CD4-positive, alpha-beta T cell treated with Interleukin-4 for 1 hour (primary cell): ENCODE measurements at regions not wholly inside any gene's neighbourhood (a gene's known extent, or its start where the extent isn't known, plus 50 kb on each side); places are given as distances from the start of the nearest gene placed in this dataset.

Source experiments
- DNase-seq, 2 donors: peaks; one replicate each; pipeline ENCODE4 v3.0.0-alpha.2; 2020 to 2022

GRCh38 chr13:77422724-77423123 lies 95.8 kb upstream of the MYCBP2 start:
- DNase-seq: no peak

DNA sequence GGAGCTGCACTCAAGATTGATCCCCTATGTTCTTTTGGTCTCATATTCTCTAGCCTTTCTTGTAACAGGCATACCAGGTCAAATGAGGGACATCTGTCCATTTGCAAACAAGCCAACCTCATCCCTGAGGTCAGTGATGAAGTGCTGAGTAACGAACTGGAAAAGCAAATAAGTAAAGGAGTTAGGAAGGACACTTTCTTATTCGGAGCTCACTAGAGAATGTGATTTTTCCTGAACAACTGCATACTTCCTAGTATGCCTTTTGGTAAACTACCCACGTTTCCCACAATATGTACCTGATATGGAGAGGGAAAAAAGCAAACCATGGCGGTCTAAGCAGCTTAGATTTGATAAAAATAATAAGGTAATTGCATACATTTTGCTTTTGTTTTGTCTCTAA lies 91.0 kb upstream of the MYCBP2 start:
- no peak for DNase-seq

DNA sequence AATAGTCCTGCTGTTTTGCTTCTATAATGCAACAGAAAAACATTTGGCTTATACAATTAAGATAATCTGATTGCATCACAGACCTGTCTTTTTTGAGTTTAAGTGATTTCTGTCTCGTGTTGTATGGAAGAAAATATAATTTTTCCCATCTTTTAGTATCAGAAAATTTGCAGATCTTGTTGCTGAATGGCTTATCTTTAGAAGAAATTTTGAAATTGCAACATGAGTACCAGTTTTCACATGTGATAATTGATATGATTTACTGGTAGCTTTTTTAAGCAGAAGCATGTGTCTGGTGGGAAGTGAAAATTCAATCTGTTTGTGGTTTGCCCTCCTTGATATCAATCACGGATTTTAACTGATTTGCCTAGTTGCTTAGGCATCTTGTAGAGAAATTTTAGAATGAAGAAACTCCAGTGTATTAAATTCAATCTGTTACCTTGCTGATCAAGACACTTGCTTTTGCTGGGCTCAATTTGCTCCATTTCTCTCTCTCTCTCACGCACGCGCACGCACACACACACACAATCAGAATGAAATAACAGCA lies 89.8 kb upstream of the MYCBP2 start:
- no peak for DNase-seq

DNA sequence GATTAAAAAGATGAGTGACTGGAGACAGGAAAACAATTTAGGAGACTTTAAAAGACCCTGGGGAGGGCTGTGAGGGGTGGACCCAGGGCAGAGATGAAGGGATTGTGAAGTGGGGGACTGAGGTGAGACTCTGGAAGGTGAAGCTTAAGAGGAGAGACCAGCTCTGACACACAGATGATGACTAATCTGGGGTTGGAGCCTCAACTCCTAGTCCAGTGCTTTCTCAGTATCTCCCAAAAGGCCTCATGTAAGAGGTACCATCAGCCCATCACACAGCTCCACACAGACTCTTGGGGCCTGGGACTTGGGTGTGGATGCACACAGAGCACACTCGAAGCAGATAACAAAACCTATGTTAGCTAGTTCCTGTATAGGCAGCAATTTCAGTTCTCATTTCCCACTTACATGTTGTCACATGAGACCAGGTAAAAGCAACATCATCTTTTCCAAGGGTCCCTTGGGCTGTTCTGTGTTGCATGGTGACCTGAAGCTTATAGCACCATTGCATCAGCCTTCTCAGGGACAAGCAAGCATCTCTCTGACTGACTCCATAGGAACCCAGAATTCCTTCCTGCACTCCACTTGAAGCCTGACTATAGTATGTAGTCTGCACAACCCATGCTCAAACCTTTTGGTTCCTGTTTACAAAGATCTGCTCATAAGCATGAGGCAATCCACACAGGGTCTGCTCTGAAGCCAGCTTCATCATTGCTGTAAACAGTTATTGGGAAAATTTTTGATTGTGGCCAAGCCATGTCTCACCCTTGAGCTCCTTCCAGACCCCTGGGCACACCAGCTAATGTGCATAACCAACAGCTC lies 88.6 kb upstream of the MYCBP2 start:
- no peak for DNase-seq

GRCh38 chr13:77412860-77413259 lies 86.0 kb upstream of the MYCBP2 start:
- DNase-seq: no peak

DNA sequence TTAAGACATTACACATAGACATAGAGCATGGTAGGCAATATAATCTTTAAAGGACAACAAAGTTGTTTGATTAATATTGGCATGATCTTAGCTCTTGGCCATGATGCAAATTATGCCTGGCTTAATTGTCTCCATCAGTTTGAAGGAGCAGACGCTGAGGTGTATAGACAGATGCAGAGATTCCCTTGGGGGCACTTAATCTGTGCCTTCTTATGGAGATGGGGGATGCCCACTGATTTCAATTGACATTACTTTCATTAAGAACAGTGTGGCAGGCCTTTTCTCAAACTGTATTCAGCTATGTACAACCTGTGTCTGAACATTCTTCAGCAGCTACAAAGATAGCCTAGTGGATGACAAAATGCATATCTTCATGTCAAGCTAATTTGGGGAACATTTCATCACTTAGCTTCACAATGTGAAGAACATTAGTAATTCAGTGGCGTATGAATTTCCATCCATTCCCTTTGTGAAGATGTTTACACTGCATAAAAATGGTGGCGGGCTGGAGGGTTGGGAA lies 85.3 kb upstream of the MYCBP2 start:
- DNase-seq: no peak

GRCh38 chr13:77409412-77409811 lies 82.5 kb upstream of the MYCBP2 start:
- DNase-seq: no peak

DNA sequence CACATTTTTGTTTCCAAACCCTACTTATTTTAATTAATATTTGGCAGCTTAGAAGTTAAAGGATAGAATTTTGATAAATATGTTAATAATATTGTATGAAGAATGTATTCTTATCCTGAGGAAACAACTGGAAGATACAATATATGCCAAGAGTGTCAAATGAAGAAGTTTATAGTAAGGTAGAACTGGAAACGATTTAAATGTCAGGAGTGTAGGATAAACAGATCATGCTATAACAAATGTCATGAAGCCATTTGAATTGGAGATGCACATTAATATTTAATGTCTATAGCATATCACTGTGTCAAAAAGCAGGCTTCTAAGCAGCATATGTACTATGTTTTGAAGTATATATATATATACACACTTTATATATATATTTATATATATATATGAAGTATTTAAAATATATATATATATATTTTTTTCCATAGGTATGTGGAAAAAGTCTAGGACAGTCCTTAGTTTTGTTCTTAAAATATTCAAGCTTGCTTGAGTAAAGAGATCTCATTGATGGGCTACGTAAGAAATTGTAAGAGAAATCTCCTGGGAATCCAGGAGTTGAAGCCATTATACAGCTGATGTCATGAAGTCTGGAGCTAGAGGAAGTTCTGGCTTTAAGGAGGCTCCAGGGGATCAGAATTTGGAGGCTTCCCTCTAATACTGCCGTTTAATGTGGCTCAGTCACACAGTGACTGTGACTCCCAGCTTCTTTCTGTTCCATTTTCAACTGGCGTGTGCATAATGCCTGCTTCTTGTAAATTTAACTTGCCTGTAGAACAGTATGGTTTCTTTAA lies 79.9 kb upstream of the MYCBP2 start:
- DNase-seq: no peak

- DNase-seq: no peak
Observed at GRCh38 chr13:77398825-77399620, 72.1 kb upstream of the MYCBP2 start.

DNA sequence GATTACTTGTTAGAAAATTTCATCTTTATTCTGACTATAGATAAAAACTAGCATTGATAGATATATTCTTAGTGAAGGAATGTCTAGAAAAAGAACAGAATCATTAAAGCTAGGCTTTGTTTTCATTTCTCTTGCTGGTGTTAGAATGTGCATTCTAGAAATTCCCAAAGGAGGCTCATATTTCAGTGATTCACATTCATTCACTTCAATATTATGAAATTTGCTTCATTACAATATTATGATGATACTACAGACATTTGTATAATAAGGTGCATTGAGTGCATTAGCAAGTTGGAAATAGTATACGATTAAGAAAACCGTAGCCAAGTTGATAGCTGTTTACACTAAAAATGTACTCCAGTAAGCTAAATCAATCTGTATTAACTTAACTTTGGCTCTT lies 70.7 kb upstream of the MYCBP2 start:
- no peak for DNase-seq

- no peak for DNase-seq
Observed at GRCh38 chr13:77391475-77391874, 64.6 kb upstream of the MYCBP2 start.

- DNase-seq: no peak
Observed at GRCh38 chr13:77390391-77390790, 63.5 kb upstream of the MYCBP2 start.

DNA sequence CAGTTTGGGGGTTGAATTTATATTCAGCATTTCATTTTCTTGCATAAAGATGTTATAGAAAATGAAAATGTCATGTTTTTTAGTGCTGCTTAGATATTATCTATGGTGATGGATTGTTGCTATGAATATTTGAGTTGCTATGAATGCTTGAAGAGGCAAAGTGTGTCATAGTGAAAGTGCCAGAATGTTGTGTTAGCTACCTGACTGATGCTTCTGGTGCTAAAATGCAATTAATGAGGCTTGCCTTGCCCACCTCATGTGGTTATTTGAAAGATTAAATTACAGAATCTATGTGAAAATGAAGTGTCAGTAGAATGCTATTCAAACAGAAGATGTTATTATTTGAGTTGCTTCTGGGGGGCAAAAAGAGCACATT lies 62.7 kb upstream of the MYCBP2 start:
- DNase-seq: no peak

DNA sequence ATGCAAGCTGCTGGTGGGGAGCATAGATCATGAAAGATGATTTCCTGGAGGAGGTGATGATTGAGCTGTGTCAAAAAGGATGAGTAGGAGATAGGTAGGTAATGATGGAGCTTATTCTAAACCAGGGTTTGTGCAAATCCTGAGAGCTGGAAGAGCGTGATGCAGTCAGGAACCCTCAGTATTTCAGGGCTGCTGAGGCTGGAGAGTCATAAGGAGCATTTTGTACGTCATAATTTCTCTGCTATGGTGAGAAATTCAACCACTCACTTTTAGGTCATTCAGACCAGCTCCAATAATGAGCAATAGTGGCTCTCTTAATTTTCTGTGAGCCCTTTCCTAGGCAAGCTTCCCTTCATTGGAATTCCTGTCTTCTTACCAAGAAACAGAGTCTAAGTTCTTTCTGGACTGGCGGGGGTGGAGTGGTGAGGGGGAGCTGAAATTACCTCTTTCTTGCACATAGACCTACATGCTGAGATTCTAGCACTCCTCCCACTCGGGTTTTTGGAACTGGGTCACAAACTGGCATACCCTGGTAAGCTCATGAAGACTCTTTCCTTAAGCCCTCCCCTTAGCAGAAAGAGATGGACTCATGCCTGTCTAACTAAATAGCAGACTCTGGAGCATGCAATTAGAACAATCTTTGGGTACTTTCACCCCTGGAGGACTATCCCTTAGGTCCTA lies 62.2 kb upstream of the MYCBP2 start:
- DNase-seq: no peak

- no peak for DNase-seq
Observed at GRCh38 chr13:77387607-77388200, 60.8 kb upstream of the MYCBP2 start.

- no peak for DNase-seq
Observed at GRCh38 chr13:77386880-77387606, 60.1 kb upstream of the MYCBP2 start.

DNA sequence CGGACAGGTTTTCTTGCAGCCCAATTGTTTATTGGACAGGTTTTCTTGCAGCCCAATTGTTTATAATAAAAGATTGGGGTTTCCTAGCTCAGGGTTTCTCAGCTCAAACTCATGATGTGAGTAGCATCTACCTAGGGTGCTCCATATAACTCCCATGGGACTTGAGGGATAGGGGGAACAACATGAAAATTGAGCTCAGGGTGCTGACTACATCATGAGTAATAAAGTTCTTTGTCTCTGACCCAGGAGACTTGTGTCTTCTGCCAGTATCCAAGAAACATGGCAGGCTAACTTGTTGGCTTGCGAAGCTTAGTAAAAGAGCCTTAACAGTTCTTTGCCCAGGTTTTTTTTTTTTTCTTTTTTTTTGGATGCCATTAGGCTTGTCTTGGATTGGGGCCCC lies 59.2 kb upstream of the MYCBP2 start:
- no peak for DNase-seq

GRCh38 chr13:77384999-77385398 lies 58.1 kb upstream of the MYCBP2 start:
- DNase-seq: no peak

DNA sequence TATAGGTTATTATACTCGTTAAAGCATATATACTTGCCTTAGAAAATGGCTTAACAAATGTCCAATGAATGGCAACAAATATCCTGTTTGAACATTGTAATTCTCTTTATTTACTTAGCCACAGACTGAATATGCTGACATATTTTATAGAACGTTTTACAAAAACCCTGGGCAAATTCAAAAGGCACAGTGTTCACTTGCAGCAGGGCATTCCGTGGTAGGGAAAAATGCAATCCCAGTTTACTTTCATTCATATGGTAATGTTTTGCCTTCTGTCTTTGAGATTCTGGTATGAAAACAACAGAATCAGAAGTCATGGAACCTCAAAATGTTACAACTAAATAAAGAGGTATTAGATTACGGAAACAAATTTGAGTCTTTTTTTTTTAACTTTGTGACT lies 56.2 kb upstream of the MYCBP2 start:
- DNase-seq: no peak

DNA sequence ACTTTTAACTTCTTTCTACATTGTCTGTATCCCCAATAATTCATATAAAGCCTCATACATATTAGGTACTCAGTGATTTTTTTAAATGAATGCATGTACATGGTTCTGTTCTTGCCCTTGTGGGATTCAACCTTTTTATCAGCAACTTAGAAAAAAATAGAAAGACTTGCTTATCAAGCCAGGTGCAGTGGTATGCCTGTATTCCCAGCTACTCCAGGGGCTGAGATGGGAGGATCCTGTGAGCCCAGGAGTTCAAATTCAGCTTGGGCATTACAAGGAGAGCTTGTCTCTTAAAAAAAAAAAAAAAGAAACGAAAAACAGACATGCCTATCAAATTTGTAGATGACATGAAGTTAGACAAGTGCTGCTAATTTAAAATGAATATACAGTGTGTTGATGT lies 54.2 kb upstream of the MYCBP2 start:
- no peak for DNase-seq

DNA sequence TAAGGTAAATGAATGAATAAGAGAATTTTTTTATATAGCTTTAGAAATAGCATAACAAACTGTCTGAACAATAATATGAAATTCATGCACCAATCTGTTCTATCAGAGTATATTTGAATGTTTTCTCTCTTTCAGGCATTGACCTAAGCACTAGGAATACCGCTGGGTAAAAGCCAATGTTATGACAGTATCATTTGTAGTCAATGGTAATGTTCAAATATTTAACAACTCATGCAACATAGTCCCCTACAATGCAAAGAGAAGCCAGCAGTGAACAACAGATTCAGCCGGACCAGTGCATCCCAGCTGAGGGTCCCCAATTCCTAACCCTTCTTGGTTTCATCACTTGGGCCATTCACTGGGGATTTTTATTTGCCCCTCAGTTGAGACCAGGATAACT lies 52.6 kb upstream of the MYCBP2 start:
- no peak for DNase-seq
